ENCODE measurements at regions not wholly inside any gene's neighbourhood (a gene's known extent, or its start where the extent isn't known, plus 50 kb on each side); places are given as distances from the start of the nearest gene placed in this dataset.
"Not testable (repeated sequence)": the region's sequence is repeated elsewhere in the genome, so short reads cannot be mapped to it uniquely, and the experiment has no call there.

- in situ Hi-C loops (cut with HindIII; ENCODE audit: low pct_unique_long_range_greater_than_20kb, low sequenced_read_pairs): no loop called here
- TF ChIP-seq JUND (IDR thresholded peaks at IDR 0.05; ENCODE audit: low read depth): no peak
- no peak for DNase-seq (ENCODE audit: low read depth in 1 of 2, low spot score in 1 of 2)
Measured at GRCh38 chr3:168678730-168679129, 583.0 kb upstream of the GOLIM4 start.

DNA sequence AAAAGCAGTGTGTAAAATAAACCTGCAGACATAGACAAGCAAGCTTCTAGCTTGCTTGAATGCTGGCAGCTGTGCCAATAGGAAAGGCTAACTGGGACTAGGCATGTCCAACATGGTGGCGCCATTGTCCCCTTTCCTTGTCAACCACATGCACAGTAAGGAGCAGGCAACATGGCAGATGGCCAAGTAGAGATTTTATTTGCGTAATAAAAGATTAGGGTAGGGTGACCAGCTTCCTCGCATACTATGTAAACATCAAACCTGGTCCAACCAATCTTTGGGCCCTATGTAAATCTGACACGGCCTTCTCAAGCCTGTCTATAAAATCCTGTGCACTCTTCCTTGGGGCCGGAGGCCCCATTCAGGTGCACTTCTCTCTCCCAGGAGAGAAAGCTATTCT, 575.4 kb upstream of the GOLIM4 start:
- no peak for TF ChIP-seq JUND (IDR thresholded peaks at IDR 0.05; ENCODE audit: low read depth)
- peak in 1 of 2 experiments; percentile 93 for DNase-seq (ENCODE audit: low read depth in 1 of 2, low spot score in 1 of 2)
- in situ Hi-C loops (cut with HindIII; ENCODE audit: low pct_unique_long_range_greater_than_20kb, low sequenced_read_pairs): no loop called here

- DNase-seq (ENCODE audit: low read depth in 1 of 2, low spot score in 1 of 2); in situ Hi-C loops (cut with HindIII; ENCODE audit: low pct_unique_long_range_greater_than_20kb, low sequenced_read_pairs): not testable (repeated sequence)
Measured at GRCh38 chr3:168660879-168661657, 565.3 kb upstream of the GOLIM4 start.

- TF ChIP-seq JUND (IDR thresholded peaks at IDR 0.05; ENCODE audit: low read depth): no peak
- in situ Hi-C loops (cut with HindIII; ENCODE audit: low pct_unique_long_range_greater_than_20kb, low sequenced_read_pairs): no loop called here
Measured at GRCh38 chr3:168659015-168659414, 563.3 kb upstream of the GOLIM4 start.

DNA sequence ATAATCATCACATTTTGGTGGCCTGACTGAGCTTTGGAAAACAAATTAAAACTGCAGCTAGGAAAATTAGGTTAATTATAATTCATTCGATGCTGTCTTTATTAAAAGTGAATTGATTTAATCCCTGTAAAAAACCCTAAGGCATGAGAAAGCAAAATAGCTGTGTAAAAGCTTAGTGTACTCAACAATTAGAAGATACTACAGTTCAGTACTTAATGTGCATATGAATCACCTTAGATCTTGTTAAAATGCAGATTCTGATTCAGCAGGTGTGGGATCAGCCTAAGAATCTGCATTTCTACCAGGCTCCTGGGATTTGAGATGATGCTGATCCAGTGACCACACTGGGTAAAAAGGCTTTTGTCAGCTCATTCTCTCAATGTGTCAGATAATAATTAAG, 559.9 kb upstream of the GOLIM4 start:
- in situ Hi-C loops (cut with HindIII; ENCODE audit: low pct_unique_long_range_greater_than_20kb, low sequenced_read_pairs): no loop called here
- DNase-seq (ENCODE audit: low read depth in 1 of 2, low spot score in 1 of 2): no peak
- no peak for TF ChIP-seq JUND (IDR thresholded peaks at IDR 0.05; ENCODE audit: low read depth)

More at GRCh38 chr3:168659015-168659414, 563.3 kb upstream of the GOLIM4 start:
- no peak for DNase-seq (ENCODE audit: low read depth in 1 of 2, low spot score in 1 of 2)

DNA sequence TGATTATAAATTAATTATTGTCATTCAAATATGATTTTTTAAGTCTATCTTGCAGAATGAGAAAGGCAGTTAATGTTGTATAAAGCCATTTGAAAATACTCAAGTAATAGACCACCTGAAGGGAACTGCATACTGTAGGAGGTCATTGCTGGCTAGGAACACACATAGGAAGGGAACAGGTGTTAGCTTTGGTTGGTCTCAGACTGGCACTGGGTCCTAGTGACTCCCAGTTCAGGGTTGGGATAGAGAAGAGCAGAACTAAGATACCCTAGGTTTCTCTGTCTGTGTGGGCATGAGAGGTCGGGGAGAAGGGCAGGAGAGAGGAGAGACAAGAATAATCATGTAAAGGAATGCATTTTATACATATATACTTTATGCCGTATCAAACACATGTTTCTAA, 559.0 kb upstream of the GOLIM4 start:
- no peak for DNase-seq (ENCODE audit: low read depth in 1 of 2, low spot score in 1 of 2)
- TF ChIP-seq JUND (IDR thresholded peaks at IDR 0.05; ENCODE audit: low read depth): no peak
- in situ Hi-C loops (cut with HindIII; ENCODE audit: low pct_unique_long_range_greater_than_20kb, low sequenced_read_pairs): no loop called here

GRCh38 chr3:168653255-168653654, 557.5 kb upstream of the GOLIM4 start:
- no peak for TF ChIP-seq JUND (IDR thresholded peaks at IDR 0.05; ENCODE audit: low read depth)
- in situ Hi-C loops (cut with HindIII; ENCODE audit: low pct_unique_long_range_greater_than_20kb, low sequenced_read_pairs): no loop called here
- DNase-seq (ENCODE audit: low read depth in 1 of 2, low spot score in 1 of 2): no peak

DNA sequence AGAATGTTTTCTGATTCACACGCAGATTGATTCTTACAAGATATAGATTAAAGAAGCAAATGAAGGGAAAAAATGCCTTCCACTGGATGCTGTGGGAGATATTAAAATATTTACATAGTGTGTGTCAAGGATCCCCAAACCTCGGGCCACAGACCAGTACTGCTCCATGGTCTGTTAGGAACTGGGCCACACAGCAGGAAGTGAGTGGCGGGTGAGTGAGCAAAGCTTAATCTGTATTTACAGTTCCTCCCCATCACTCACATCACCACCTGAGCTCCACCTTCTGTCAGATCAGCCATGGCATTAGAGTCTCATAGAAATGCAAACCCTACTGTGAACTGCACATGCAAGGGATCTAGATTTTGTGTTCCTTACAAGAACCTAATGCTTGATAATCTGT, 552.6 kb upstream of the GOLIM4 start:
- no peak for TF ChIP-seq JUND (IDR thresholded peaks at IDR 0.05; ENCODE audit: low read depth)
- in situ Hi-C loops (cut with HindIII; ENCODE audit: low pct_unique_long_range_greater_than_20kb, low sequenced_read_pairs): no loop called here
- DNase-seq (ENCODE audit: low read depth in 1 of 2, low spot score in 1 of 2): no peak

- in situ Hi-C loops (cut with HindIII; ENCODE audit: low pct_unique_long_range_greater_than_20kb, low sequenced_read_pairs): no loop called here
- TF ChIP-seq JUND (IDR thresholded peaks at IDR 0.05; ENCODE audit: low read depth): no peak
- no peak for DNase-seq (ENCODE audit: low read depth in 1 of 2, low spot score in 1 of 2)
Measured at GRCh38 chr3:168647582-168647981, 551.9 kb upstream of the GOLIM4 start.

GRCh38 chr3:168645180-168645579, 549.5 kb upstream of the GOLIM4 start:
- no peak for TF ChIP-seq JUND (IDR thresholded peaks at IDR 0.05; ENCODE audit: low read depth)
- no peak for DNase-seq (ENCODE audit: low read depth in 1 of 2, low spot score in 1 of 2)
- in situ Hi-C loops (cut with HindIII; ENCODE audit: low pct_unique_long_range_greater_than_20kb, low sequenced_read_pairs): no loop called here

- DNase-seq (ENCODE audit: low read depth in 1 of 2, low spot score in 1 of 2): no peak
- TF ChIP-seq JUND (IDR thresholded peaks at IDR 0.05; ENCODE audit: low read depth): no peak
- in situ Hi-C loops (cut with HindIII; ENCODE audit: low pct_unique_long_range_greater_than_20kb, low sequenced_read_pairs): no loop called here
Measured at GRCh38 chr3:168628549-168628948, 532.8 kb upstream of the GOLIM4 start.

DNA sequence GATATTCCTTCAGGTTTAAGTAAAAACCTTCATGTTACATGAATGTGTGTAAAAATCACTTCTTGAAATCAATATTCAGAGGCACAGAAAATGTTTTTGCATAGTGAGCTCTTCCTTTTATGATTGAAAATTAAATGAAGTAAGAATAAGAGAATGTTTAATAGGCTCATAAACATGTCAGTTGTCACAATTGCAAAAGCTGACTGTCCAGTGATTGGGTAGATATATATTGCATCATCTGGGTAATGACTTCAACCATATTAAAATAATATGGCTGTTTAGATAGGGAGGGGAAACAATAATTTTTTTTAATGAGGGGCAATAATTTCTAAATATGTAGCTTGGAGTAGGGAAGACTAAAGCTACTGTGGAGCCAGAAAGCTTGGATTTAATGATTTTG, 529.8 kb upstream of the GOLIM4 start:
- no peak for DNase-seq (ENCODE audit: low read depth in 1 of 2, low spot score in 1 of 2)
- in situ Hi-C loops (cut with HindIII; ENCODE audit: low pct_unique_long_range_greater_than_20kb, low sequenced_read_pairs): no loop called here
- no peak for TF ChIP-seq JUND (IDR thresholded peaks at IDR 0.05; ENCODE audit: low read depth)

DNA sequence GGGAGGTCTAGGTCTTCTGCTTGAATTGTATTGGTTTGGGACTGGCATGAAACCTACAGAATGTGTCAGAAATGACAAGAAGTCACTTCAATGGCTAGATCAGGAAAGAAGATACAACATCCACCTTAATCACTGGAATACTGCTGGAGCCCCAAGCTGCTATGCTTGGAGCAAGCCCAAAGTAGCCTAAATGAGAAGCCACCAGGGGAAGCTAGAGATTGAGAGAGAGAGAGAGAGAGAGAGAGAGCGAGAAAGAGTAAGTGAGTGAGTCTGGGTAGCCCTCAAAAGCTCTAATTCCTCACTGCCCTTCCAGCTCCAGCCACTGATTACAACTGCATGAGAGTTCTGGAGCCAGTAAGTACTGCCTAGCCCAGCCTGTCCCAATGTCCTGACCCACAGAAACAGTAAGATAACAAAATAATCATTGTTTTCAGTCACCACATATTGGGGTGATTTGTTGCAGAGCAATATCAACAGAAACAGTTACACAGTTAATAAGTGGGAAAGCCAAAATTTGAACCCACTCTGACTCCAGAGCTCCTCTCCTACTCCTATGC, 529.2 kb upstream of the GOLIM4 start:
- peak in 1 of 2 experiments; percentile 38 for DNase-seq (ENCODE audit: low read depth in 1 of 2, low spot score in 1 of 2)
- in situ Hi-C loops (cut with HindIII; ENCODE audit: low pct_unique_long_range_greater_than_20kb, low sequenced_read_pairs): no loop called here
- no peak for TF ChIP-seq JUND (IDR thresholded peaks at IDR 0.05; ENCODE audit: low read depth)

DNA sequence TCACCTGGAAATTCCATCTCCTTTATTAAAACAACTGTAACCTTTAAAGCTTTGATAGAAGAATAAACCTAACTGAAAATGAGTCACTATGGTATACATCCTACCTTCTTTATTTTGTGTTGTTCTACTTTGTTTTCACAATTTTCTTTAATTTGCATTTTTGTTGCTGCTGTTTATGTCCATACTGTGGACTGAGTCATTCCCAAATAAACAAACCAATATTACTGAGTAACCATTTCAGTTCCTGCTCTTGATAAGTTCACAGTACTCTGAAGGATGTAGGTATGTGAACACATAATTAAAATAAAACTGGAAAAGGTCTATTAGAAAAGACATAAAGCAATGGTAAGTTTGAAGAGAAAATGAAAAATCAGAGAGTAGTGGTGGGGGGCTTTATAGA, 528.5 kb upstream of the GOLIM4 start:
- TF ChIP-seq JUND (IDR thresholded peaks at IDR 0.05; ENCODE audit: low read depth): no peak
- in situ Hi-C loops (cut with HindIII; ENCODE audit: low pct_unique_long_range_greater_than_20kb, low sequenced_read_pairs): no loop called here
- no peak for DNase-seq (ENCODE audit: low read depth in 1 of 2, low spot score in 1 of 2)

Measured in T47D (cell line).